Kidney (tissue), 13 donors: ENCODE measurements at regions not wholly inside any gene's neighbourhood (a gene's known extent, or its start where the extent isn't known, plus 50 kb on each side); places are given as distances from the start of the nearest gene placed in this dataset.

Experiments
- DNase-seq, 5 donors: peaks; one replicate each; pipeline ENCODE4 v3.0.0-alpha.2; 2013 to 2020
- FAIRE-seq: peaks from 2 replicates; lab custom pipeline; 2012; peaks lifted over from hg19 to GRCh38; lab: Jason Lieb, UNC
- H3K27ac ChIP-seq, 2 donors: one replicate each; pipeline ENCODE4 v1.7.0; 2013; ENCODE audit warnings: low read depth in 2 of 2, low read length in 2 of 2, inconsistent platforms in 1 of 2
- H3K27me3 ChIP-seq: one replicate; pipeline ENCODE4 v1.7.1; 2013; ENCODE audit warnings: low read length, inconsistent platforms; ENCODE audit not compliant: control insufficient read depth, insufficient read depth
- H3K36me3 ChIP-seq, 3 donors: one replicate each; pipeline versions ENCODE4 v1.7.0 to v1.7.1; 2013; ENCODE audit warnings: low read length in 3 of 3, control low read depth in 1 of 3, inconsistent platforms in 1 of 3; ENCODE audit not compliant: insufficient read depth in 3 of 3, control insufficient read depth in 2 of 3
- H3K4me1 ChIP-seq, 3 donors: one replicate each; pipeline versions ENCODE4 v1.7.0 to v1.7.1; 2013; ENCODE audit warnings: low read length in 3 of 3, inconsistent platforms in 1 of 3, low read depth in 1 of 3; ENCODE audit not compliant: control insufficient read depth in 2 of 3, insufficient read depth in 2 of 3
- H3K4me3 ChIP-seq, 3 donors: one replicate each; pipeline versions ENCODE4 v1.7.0 to v1.8.1; 2013; ENCODE audit warnings: low read length in 3 of 3, control low read depth in 1 of 3, inconsistent platforms in 1 of 3
- H3K9ac ChIP-seq, 3 donors: one replicate each; pipeline versions ENCODE4 v1.7.0 to v1.7.1; 2013; ENCODE audit warnings: low read length in 3 of 3, control low read depth in 1 of 3, inconsistent platforms in 1 of 3
- H3K9me3 ChIP-seq, 3 donors: one replicate each; pipeline versions ENCODE4 v1.7.0 to v1.7.1; 2013; ENCODE audit warnings: low read length in 3 of 3, control low read depth in 1 of 3, inconsistent platforms in 1 of 3; ENCODE audit not compliant: control insufficient read depth in 2 of 3, insufficient read depth in 1 of 3
- CTCF ChIP-seq: IDR thresholded peaks from 3 replicates; pipeline ENCODE4 v1.5.1; 2012; ENCODE audit warnings: mild to moderate bottlenecking, moderate library complexity, borderline replicate concordance; ENCODE audit not compliant: insufficient read depth; ENCODE audit errors: extremely low read depth
- intact Hi-C: fragments of 100-400 bp; cut with DNase I; formaldehyde crosslinking; loops from one replicate; pipeline ENCODE4 v1.11.1; 2022
- donor health status: control.
- donor health status: control.
- donor health status: control.
- donor health status: control.
- donor health status: control.
- donor health status: DM: yes; HTN: yes; CAD: no.
- donor health status: Normal renal cell carcinoma (clear cell type).

GRCh38 chr14:100979079-100979478 is 75.6 kb upstream of the RTL1 start:
- Histone ChIP-seq H3K36me3 (no peaks in the 10 kb centered on the region), H3K27me3 (no peaks in the 10 kb centered on the region), H3K9ac (no peak overlapping the region), H3K9me3 (no peaks in the 10 kb centered on the region), H3K4me3 (no peak overlapping the region), H3K27ac (no peak overlapping the region), H3K4me1 (no peaks in the 10 kb centered on the region)
- DNase-seq: no peak
- no peak for TF ChIP-seq CTCF
- intact Hi-C loops: no loop called here
- FAIRE-seq: no peak

- intact Hi-C loops: no loop called here
- no peak for TF ChIP-seq CTCF
- FAIRE-seq: no peak
Measured at GRCh38 chr14:100979780-100980179, 76.3 kb upstream of the RTL1 start.

GRCh38 chr14:100980823-100981222 is 77.3 kb upstream of the RTL1 start:
- no peak for FAIRE-seq
- H3K4me3 ChIP-seq: no peak overlapping the region

More at GRCh38 chr14:100979780-100980179, 76.3 kb upstream of the RTL1 start:
- H3K4me3 ChIP-seq: no peak overlapping the region
- no peaks in the 10 kb centered on the region for H3K27me3 ChIP-seq
- DNase-seq: no peak
- no peak overlapping the region for H3K9ac ChIP-seq
- no peak overlapping the region for H3K27ac ChIP-seq
- H3K9me3 ChIP-seq: no peaks in the 10 kb centered on the region
- H3K36me3 ChIP-seq: no peaks in the 10 kb centered on the region
- no peaks in the 10 kb centered on the region for H3K4me1 ChIP-seq

More at GRCh38 chr14:100980823-100981222, 77.3 kb upstream of the RTL1 start:
- no peak for TF ChIP-seq CTCF
- Histone ChIP-seq H3K36me3 (no peaks in the 10 kb centered on the region), H3K27ac (no peak overlapping the region), H3K4me1 (no peaks in the 10 kb centered on the region), H3K27me3 (no peaks in the 10 kb centered on the region), H3K9me3 (no peaks in the 10 kb centered on the region), H3K9ac (no peak overlapping the region)
- no peak for DNase-seq
- intact Hi-C loops: no loop called here
